ENCODE measurements at regions not wholly inside any gene's neighbourhood (a gene's known extent, or its start where the extent isn't known, plus 50 kb on each side); places are given as distances from the start of the nearest gene placed in this dataset.

DNA sequence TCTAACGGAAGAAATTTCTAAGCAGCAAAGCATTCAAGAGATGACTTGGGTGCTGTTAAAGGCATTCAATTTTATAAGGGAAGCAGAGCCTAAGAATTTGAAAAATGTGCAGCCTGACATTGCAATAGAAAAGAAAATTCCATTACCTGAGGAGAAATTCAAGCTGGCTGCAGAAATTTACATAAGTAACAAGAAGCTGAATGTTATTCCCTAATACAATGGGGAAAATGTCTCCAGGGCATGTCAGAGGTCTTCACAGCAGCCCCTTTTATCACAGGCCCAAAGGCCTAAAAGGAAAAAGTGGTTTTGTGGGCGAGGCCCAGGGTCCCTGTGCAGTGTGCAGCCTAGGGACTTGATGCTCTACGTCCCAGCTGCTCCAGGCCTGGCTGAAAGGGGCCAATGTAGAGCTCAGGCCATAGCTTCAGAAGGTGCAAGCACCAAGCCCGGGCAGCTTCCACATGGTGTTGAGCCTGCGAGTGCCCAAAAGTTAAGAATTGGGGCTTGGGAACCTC, 306.7 kb downstream of the RDH14 start:
- H3K9me3 ChIP-seq (replicated peaks in 1 of 3) = no peaks in the 10 kb centered on the region
- WGBS, 4 donors = 85 to 91% (median 88%) methylated on average over 4 to 5 of the region's 5 CpGs
- no peak for DNase-seq

DNA sequence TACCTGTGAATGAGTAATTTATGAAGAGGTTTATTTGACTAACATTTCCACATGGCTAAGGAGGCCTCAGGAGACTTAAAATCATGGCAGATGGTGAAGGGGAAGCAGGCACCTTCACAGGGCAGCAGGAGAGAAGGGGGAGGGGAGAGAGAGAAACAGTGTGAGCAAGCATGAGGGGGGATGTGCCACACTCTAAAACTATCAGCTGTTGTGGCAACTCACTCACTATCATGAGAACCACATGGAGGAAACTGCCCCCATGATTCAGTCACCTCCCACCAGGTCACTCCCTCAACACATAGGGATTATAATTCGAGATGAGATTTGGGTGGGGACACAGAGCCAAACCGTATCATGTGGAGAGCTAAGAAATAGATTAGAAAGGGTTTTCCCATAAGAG, 309.0 kb downstream of the RDH14 start:
- intact Hi-C loops (cut with DNase I) = no loop called here
- H3K27me3 ChIP-seq = no peaks in the 10 kb centered on the region
- TF ChIP-seq POLR2A (IDR thresholded peaks at IDR 0.05) (no peak), CTCF (IDR thresholded peaks at IDR 0.05) (no peak)
- no peaks in the 10 kb centered on the region for H3K36me3 ChIP-seq (replicated peaks in 1 of 2)
- no peak overlapping the region for H3K27ac ChIP-seq
- WGBS, 4 donors = 77 to 92% (median 83%) methylated on average over 2 of the region's 2 CpGs
- no peaks in the 10 kb centered on the region for H3K4me1 ChIP-seq (replicated peaks in 1 of 2)
- no peak overlapping the region for H3K4me3 ChIP-seq
- DNase-seq = no peak
- H3K9me3 ChIP-seq (replicated peaks in 1 of 3) = no peaks in the 10 kb centered on the region

More for the DNA sequence above, 306.7 kb downstream of the RDH14 start:
- no peak overlapping the region for H3K4me3 ChIP-seq
- no peak overlapping the region for H3K27ac ChIP-seq
- intact Hi-C loops (cut with DNase I) = no loop called here
- TF ChIP-seq CTCF (IDR thresholded peaks at IDR 0.05) (no peak), POLR2A (IDR thresholded peaks at IDR 0.05) (no peak)
- H3K36me3 ChIP-seq (replicated peaks in 1 of 2) = no peaks in the 10 kb centered on the region
- H3K4me1 ChIP-seq (replicated peaks in 1 of 2) = no peaks in the 10 kb centered on the region
- H3K27me3 ChIP-seq = no peaks in the 10 kb centered on the region

- WGBS, 4 donors = 84 to 87% (median 86%) methylated on average over 7 of the region's 7 CpGs
- TF ChIP-seq POLR2A (IDR thresholded peaks at IDR 0.05) (no peak), CTCF (IDR thresholded peaks at IDR 0.05) (no peak)
- no peaks in the 10 kb centered on the region for H3K9me3 ChIP-seq (replicated peaks in 1 of 3)
These were observed 313.0 kb downstream of the RDH14 start for GRCh38 chr2:18247282-18248110.

DNA sequence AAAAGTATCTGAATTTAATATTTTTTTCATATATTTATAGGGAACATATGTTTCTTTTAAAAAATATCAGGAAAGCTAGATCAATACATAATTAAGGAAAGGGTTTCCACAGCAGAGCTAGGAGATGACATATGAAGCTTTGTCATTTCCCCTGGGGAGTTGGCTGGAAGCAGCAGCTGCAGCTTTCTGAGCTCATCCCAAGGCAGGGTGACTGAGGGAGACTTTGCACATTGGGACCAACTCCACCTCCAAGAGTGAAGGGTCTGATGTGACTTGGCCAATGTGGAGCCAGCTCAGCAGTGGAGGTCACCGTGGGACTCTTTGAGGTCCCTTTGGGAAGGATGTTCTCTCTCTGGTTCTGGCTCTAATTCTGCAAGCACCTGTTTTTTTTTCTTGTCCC, 315.1 kb downstream of the RDH14 start:
- Histone ChIP-seq H3K4me1 (replicated peaks in 1 of 2) (no peaks in the 10 kb centered on the region), H3K9me3 (replicated peaks in 1 of 3) (no peaks in the 10 kb centered on the region), H3K36me3 (replicated peaks in 1 of 2) (no peaks in the 10 kb centered on the region), H3K27me3 (no peaks in the 10 kb centered on the region), H3K27ac (no peak overlapping the region), H3K4me3 (no peak overlapping the region)
- no peak for DNase-seq
- TF ChIP-seq CTCF (IDR thresholded peaks at IDR 0.05) = no peak
- no peak for TF ChIP-seq POLR2A (IDR thresholded peaks at IDR 0.05)
- WGBS, 4 donors = 67 to 100% (median 89%) methylated on average over 1 of the region's 1 CpG
- intact Hi-C loops (cut with DNase I) = no loop called here

More at GRCh38 chr2:18247282-18248110, 313.0 kb downstream of the RDH14 start:
- no peak overlapping the region for H3K27ac ChIP-seq
- no peak overlapping the region for H3K4me3 ChIP-seq
- H3K27me3 ChIP-seq = no peaks in the 10 kb centered on the region
- intact Hi-C loops (cut with DNase I) = no loop called here
- no peak for DNase-seq
- no peaks in the 10 kb centered on the region for H3K36me3 ChIP-seq (replicated peaks in 1 of 2)
- no peaks in the 10 kb centered on the region for H3K4me1 ChIP-seq (replicated peaks in 1 of 2)
